ENCODE measurements at regions not wholly inside any gene's neighbourhood (a gene's known extent, or its start where the extent isn't known, plus 50 kb on each side); places are given as distances from the start of the nearest gene placed in this dataset.

GRCh38 chr14:45838597-45838996, 585.6 kb upstream of the MIS18BP1 start:
- Histone ChIP-seq H3K27me3 (ENCODE audit: control insufficient read depth in 2 of 2, insufficient read depth in 2 of 2, low read length in 2 of 2) (no peaks in the 10 kb centered on the region), H4K20me1 (ENCODE audit: insufficient read depth, low read length) (no peaks in the 10 kb centered on the region), H3K4me3 (replicated peaks in 1 of 3; ENCODE audit: low read depth in 2 of 3, low read length in 3 of 3) (no peak overlapping the region), H2AFZ (ENCODE audit: insufficient read depth, low read depth, low read length, poor library complexity, severe bottlenecking) (no peak overlapping the region), H3K79me2 (ENCODE audit: insufficient read depth, low read length) (no peaks in the 10 kb centered on the region), H3K4me2 (replicated peaks; ENCODE audit: extremely low read depth, low read length, poor library complexity, severe bottlenecking) (no peak overlapping the region), H3K9ac (ENCODE audit: insufficient read depth, low read length, poor library complexity, severe bottlenecking) (no peak overlapping the region), H3K27ac (ENCODE audit: low read depth in 1 of 2, low read length in 2 of 2) (no peak overlapping the region), H3K9me3 (replicated peaks in 1 of 2; ENCODE audit: control insufficient read depth in 1 of 2, insufficient read depth in 1 of 2, low read length in 2 of 2) (peaks cover 0 to 5% of the 10 kb centered on the region in 2 donors), H3K36me3 (replicated peaks in 1 of 2; ENCODE audit: control insufficient read depth in 1 of 2, insufficient read depth in 2 of 2, low read length in 2 of 2) (no peaks in the 10 kb centered on the region), H3K4me1 (ENCODE audit: control insufficient read depth in 1 of 2, insufficient read depth in 2 of 2, low read length in 2 of 2) (no peaks in the 10 kb centered on the region)
- no peak for TF ChIP-seq CTCF (IDR thresholded peaks at IDR 0.05)
- H3K4me1 Mint-ChIP-seq, result no peaks in the 10 kb centered on the region
- H3K36me3 Mint-ChIP-seq, result no peaks in the 10 kb centered on the region
- H3K9me3 Mint-ChIP-seq, result peaks cover 0 to 6% (median 0%) of the 10 kb centered on the region in 7 donors
- peaks cover 0 to 1% (median 0%) of the 10 kb centered on the region in 3 donors for H3K27me3 Mint-ChIP-seq (ENCODE audit: low read depth in 3 of 3)
- H3K4me3 Mint-ChIP-seq, result no peak overlapping the region
- no peak for DNase-seq
- intact Hi-C loops (cut with micrococcal nuclease), result no loop called here
- WGBS (ENCODE audit: insufficient coverage), result no CpG with 5 or more reads among the region's 2 CpGs
- H3K27ac Mint-ChIP-seq, result no peak overlapping the region

GRCh38 chr14:45819107-45819506, 566.1 kb upstream of the MIS18BP1 start:
- no peak for TF ChIP-seq CTCF (IDR thresholded peaks at IDR 0.05)
- no peaks in the 10 kb centered on the region for H3K79me2 ChIP-seq (ENCODE audit: insufficient read depth, low read length)
- H3K4me1 ChIP-seq (ENCODE audit: control insufficient read depth in 1 of 2, insufficient read depth in 2 of 2, low read length in 2 of 2), result no peaks in the 10 kb centered on the region
- WGBS (ENCODE audit: insufficient coverage), result no CpG with 5 or more reads among the region's 2 CpGs
- no peaks in the 10 kb centered on the region for H4K20me1 ChIP-seq (ENCODE audit: insufficient read depth, low read length)
- no peak overlapping the region for H3K4me3 Mint-ChIP-seq
- no peak overlapping the region for H3K9ac ChIP-seq (ENCODE audit: insufficient read depth, low read length, poor library complexity, severe bottlenecking)
- no peaks in the 10 kb centered on the region for H3K36me3 ChIP-seq (replicated peaks in 1 of 2; ENCODE audit: control insufficient read depth in 1 of 2, insufficient read depth in 2 of 2, low read length in 2 of 2)
- H3K9me3 Mint-ChIP-seq, result peaks cover 0 to 3% (median 0%) of the 10 kb centered on the region in 7 donors
- H3K9me3 ChIP-seq (replicated peaks in 1 of 2; ENCODE audit: control insufficient read depth in 1 of 2, insufficient read depth in 1 of 2, low read length in 2 of 2), result peaks cover 0 to 31% of the 10 kb centered on the region in 2 donors
- no peak overlapping the region for H3K27ac ChIP-seq (ENCODE audit: low read depth in 1 of 2, low read length in 2 of 2)
- no peak overlapping the region for H2AFZ ChIP-seq (ENCODE audit: insufficient read depth, low read depth, low read length, poor library complexity, severe bottlenecking)
- H3K4me3 ChIP-seq (replicated peaks in 1 of 3; ENCODE audit: low read depth in 2 of 3, low read length in 3 of 3), result no peak overlapping the region
- no peak overlapping the region for H3K4me2 ChIP-seq (replicated peaks; ENCODE audit: extremely low read depth, low read length, poor library complexity, severe bottlenecking)
- H3K36me3 Mint-ChIP-seq, result no peaks in the 10 kb centered on the region
- no peaks in the 10 kb centered on the region for H3K4me1 Mint-ChIP-seq
- no peak overlapping the region for H3K27ac Mint-ChIP-seq
- H3K27me3 Mint-ChIP-seq (ENCODE audit: low read depth in 3 of 3), result peaks cover 0 to 2% (median 0%) of the 10 kb centered on the region in 3 donors
- no peaks in the 10 kb centered on the region for H3K27me3 ChIP-seq (ENCODE audit: control insufficient read depth in 2 of 2, insufficient read depth in 2 of 2, low read length in 2 of 2)
- intact Hi-C loops (cut with micrococcal nuclease), result no loop called here
- no peak for DNase-seq

Data from CD14-positive monocyte (primary cell).